ENCODE measurements at regions not wholly inside any gene's neighbourhood (a gene's known extent, or its start where the extent isn't known, plus 50 kb on each side); places are given as distances from the start of the nearest gene placed in this dataset.

DNA sequence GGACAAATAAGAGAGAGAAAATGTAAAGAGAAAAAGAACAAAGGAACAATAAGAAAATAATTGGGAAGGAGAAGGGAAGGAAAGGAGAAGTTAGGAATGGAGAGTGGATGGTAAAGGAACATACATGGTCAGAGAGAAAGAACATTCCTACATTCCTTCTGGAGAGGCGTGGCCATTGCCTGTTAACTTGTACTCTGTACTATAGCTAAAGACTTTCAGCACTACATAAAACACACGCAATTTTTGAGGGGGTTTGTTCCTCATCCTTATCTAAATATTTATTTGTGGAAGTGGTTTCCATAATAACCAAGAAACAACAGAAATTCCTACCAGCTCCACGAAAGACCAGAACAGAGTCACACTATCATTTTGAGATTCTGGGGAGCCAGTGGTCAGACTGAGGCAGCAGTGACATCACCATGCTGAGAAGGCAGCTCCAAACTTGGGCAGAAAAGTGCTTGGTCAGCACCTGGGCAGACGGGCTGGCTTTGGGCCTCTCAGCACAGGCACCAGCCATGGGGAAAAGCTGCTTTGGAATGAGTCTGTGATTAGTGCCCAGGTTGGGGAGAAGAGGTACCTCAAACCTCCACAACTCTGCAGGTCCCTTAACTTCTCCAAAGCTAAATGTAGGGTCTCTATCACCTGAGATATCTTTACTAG is 125.9 kb upstream of the NTF3 start:
- no peak for TF ChIP-seq ZFX (IDR thresholded peaks at IDR 0.05)
- TF ChIP-seq, protein P1, sequence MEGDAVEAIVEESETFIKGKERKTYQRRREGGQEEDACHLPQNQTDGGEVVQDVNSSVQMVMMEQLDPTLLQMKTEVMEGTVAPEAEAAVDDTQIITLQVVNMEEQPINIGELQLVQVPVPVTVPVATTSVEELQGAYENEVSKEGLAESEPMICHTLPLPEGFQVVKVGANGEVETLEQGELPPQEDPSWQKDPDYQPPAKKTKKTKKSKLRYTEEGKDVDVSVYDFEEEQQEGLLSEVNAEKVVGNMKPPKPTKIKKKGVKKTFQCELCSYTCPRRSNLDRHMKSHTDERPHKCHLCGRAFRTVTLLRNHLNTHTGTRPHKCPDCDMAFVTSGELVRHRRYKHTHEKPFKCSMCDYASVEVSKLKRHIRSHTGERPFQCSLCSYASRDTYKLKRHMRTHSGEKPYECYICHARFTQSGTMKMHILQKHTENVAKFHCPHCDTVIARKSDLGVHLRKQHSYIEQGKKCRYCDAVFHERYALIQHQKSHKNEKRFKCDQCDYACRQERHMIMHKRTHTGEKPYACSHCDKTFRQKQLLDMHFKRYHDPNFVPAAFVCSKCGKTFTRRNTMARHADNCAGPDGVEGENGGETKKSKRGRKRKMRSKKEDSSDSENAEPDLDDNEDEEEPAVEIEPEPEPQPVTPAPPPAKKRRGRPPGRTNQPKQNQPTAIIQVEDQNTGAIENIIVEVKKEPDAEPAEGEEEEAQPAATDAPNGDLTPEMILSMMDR (conservative IDR thresholded peaks at IDR 0.05): no peak

Data from C4-2B (cell line).